Lower lobe of right lung (tissue), 2 donors: ENCODE measurements at regions not wholly inside any gene's neighbourhood (a gene's known extent, or its start where the extent isn't known, plus 50 kb on each side); places are given as distances from the start of the nearest gene placed in this dataset.

ENCODE experiments used
- ATAC-seq, 2 donors: fragments of 200-7000 bp; cut with Tn5 transposase; one replicate each; pipeline ENCODE4 v1.9.1; 2020 to 2022; ENCODE audit warnings: mild to moderate bottlenecking in 2 of 2, moderate library complexity in 2 of 2
- DNase-seq: peaks from one replicate; pipeline ENCODE4 v3.0.0-alpha.2; 2020
- H3K27ac ChIP-seq: fragments of 200-600 bp; one replicate; pipeline ENCODE4 v1.8.0; 2022
- H3K27me3 ChIP-seq: fragments of 200-600 bp; one replicate; pipeline ENCODE4 v1.8.0; 2022; ENCODE audit warnings: low read depth
- H3K36me3 ChIP-seq: fragments of 200-600 bp; one replicate; pipeline ENCODE4 v1.8.0; 2022; ENCODE audit warnings: mild to moderate bottlenecking
- H3K4me1 ChIP-seq: fragments of 200-600 bp; one replicate; pipeline ENCODE4 v1.8.0; 2022
- H3K4me3 ChIP-seq: fragments of 200-600 bp; one replicate; pipeline ENCODE4 v1.8.0; 2022; ENCODE audit warnings: mild to moderate bottlenecking
- H3K9me3 ChIP-seq: fragments of 200-600 bp; one replicate; pipeline ENCODE4 v1.8.0; 2022
- CTCF ChIP-seq: fragments of 200-600 bp; IDR thresholded peaks from one replicate; pipeline ENCODE4 v1.8.0; 2022; ENCODE audit warnings: antibody characterized with exemption, mild to moderate bottlenecking
- intact Hi-C: fragments of 100-400 bp; cut with DNase I; formaldehyde crosslinking; loops from one replicate; pipeline ENCODE4 v1.11.0; 2022
- donor health status: DM: no; HTN: yes; CAD: no; lungs with severe emphysema.

- ATAC-seq (no peak), DNase-seq (no peak)
- H3K27me3 ChIP-seq, result no peaks in the 10 kb centered on the region
- H3K9me3 ChIP-seq, result no peaks in the 10 kb centered on the region
- no peak for TF ChIP-seq CTCF
- H3K4me1 ChIP-seq, result peaks cover 20% of the 10 kb centered on the region
- no peaks in the 10 kb centered on the region for H3K36me3 ChIP-seq
- H3K4me3 ChIP-seq, result no peak overlapping the region
- intact Hi-C loops, result no loop called here
- no peak overlapping the region for H3K27ac ChIP-seq
Measured at GRCh38 chr4:3343358-3343757, 50.5 kb downstream of the RGS12 start.

- H3K27ac ChIP-seq, result no peak overlapping the region
- no peak for TF ChIP-seq CTCF
- no peaks in the 10 kb centered on the region for H3K9me3 ChIP-seq
Measured at GRCh38 chr4:3344104-3344503, 51.3 kb downstream of the RGS12 start.

GRCh38 chr4:3344596-3344995 lies 51.8 kb downstream of the RGS12 start:
- Histone ChIP-seq H3K27ac (no peak overlapping the region), H3K4me3 (no peak overlapping the region), H3K27me3 (no peaks in the 10 kb centered on the region), H3K4me1 (peaks cover 20% of the 10 kb centered on the region), H3K36me3 (no peaks in the 10 kb centered on the region), H3K9me3 (no peaks in the 10 kb centered on the region)
- ATAC-seq, result no peak
- TF ChIP-seq CTCF, result no peak
- intact Hi-C loops, result no loop called here
- no peak for DNase-seq

More at GRCh38 chr4:3344104-3344503, 51.3 kb downstream of the RGS12 start:
- H3K36me3 ChIP-seq, result no peaks in the 10 kb centered on the region
- ATAC-seq (no peak), DNase-seq (no peak)
- no peak overlapping the region for H3K4me3 ChIP-seq
- peaks cover 20% of the 10 kb centered on the region for H3K4me1 ChIP-seq
- intact Hi-C loops, result no loop called here
- H3K27me3 ChIP-seq, result no peaks in the 10 kb centered on the region

- intact Hi-C loops, result no loop called here
- H3K36me3 ChIP-seq, result no peaks in the 10 kb centered on the region
- no peaks in the 10 kb centered on the region for H3K27me3 ChIP-seq
- H3K27ac ChIP-seq, result no peak overlapping the region
- ATAC-seq (no peak), DNase-seq (no peak)
- peaks cover 20% of the 10 kb centered on the region for H3K4me1 ChIP-seq
- no peak overlapping the region for H3K4me3 ChIP-seq
- H3K9me3 ChIP-seq, result no peaks in the 10 kb centered on the region
- no peak for TF ChIP-seq CTCF
Measured at GRCh38 chr4:3345384-3345783, 52.6 kb downstream of the RGS12 start.

- intact Hi-C loops, result no loop called here
- Histone ChIP-seq H3K9me3 (no peaks in the 10 kb centered on the region), H3K27ac (no peak overlapping the region), H3K4me1 (peaks cover 20% of the 10 kb centered on the region), H3K4me3 (no peak overlapping the region), H3K27me3 (no peaks in the 10 kb centered on the region), H3K36me3 (no peaks in the 10 kb centered on the region)
- DNase-seq (no peak), ATAC-seq (peak; percentile 91 to 93)
- TF ChIP-seq CTCF, result peak; percentile 90
Measured at GRCh38 chr4:3346146-3346545, 53.3 kb downstream of the RGS12 start.

- no peaks in the 10 kb centered on the region for H3K27me3 ChIP-seq
- TF ChIP-seq CTCF, result no peak
- H3K9me3 ChIP-seq, result no peaks in the 10 kb centered on the region
- no peaks in the 10 kb centered on the region for H3K36me3 ChIP-seq
- no peak overlapping the region for H3K27ac ChIP-seq
- intact Hi-C loops, result no loop called here
- peaks cover 9% of the 10 kb centered on the region for H3K4me1 ChIP-seq
- DNase-seq, result no peak
- no peak overlapping the region for H3K4me3 ChIP-seq
- ATAC-seq, result no peak
Measured at GRCh38 chr4:3347871-3348270, 55.0 kb downstream of the RGS12 start.
